HepG2 (cell line): ENCODE measurements at regions not wholly inside any gene's neighbourhood (a gene's known extent, or its start where the extent isn't known, plus 50 kb on each side); places are given as distances from the start of the nearest gene placed in this dataset.

Source experiments
- ATAC-seq: fragments of 200-7000 bp; cut with Tn5 transposase; 3 replicates; pipeline ENCODE4 v1.9.1; 2020; ENCODE audit warnings: mild to moderate bottlenecking, moderate library complexity
- BruUV-seq: library from RNA; stranded (reverse); fragments of 400-500 nt; replicated peaks from 2 replicates; lab custom pipeline; 2021; lab: Mats Ljungman, UMichigan
- CTCF ChIA-PET: fragments of 300-600 bp; formaldehyde crosslinking; extraction: SDS; loops from one replicate; lab custom pipeline; 2021; ENCODE audit warnings: low total read pairs, inconsistent platforms, low intra/inter-chr PET ratio; lab: Yijun Ruan, JAX
- POLR2A ChIA-PET: fragments of 350-600 bp; sonication (Branson Sonifier 250); formaldehyde crosslinking; loops from one replicate; lab custom pipeline; 2020; ENCODE audit warnings: antibody characterized with exemption, inconsistent platforms; lab: Yijun Ruan, JAX
- DNase-seq: peaks from one replicate; pipeline ENCODE4 v3.0.0-alpha.2; 2015; ENCODE audit warnings: low spot score
- FAIRE-seq: peaks from 3 replicates; lab custom pipeline; 2011; peaks lifted over from hg19 to GRCh38; lab: Jason Lieb, UNC
- H2AFZ ChIP-seq: one replicate; pipeline ENCODE4 v1.6.1; 2011; ENCODE audit warnings: low read length, inconsistent platforms
- H3K27ac ChIP-seq: fragments of 300-600 bp; 3 replicates; pipeline ENCODE4 v1.8.0; 2011; ENCODE audit warnings: mixed run types, mild to moderate bottlenecking, mixed read lengths, low read length, inconsistent platforms; ENCODE audit not compliant: insufficient read depth; ENCODE audit errors: extremely low read length
- H3K27me3 ChIP-seq, 2 experiments: fragments of 200-600 bp in 1 of 2; 2 replicates in 1 of 2; 3 replicates in 1 of 2; pipeline versions ENCODE4 v1.6.0 to v1.8.0; 2011; ENCODE audit warnings: low read length in 2 of 2, mild to moderate bottlenecking in 2 of 2, moderate library complexity in 2 of 2, inconsistent platforms in 1 of 2; ENCODE audit not compliant: insufficient read depth in 2 of 2, control insufficient read depth in 1 of 2
- H3K36me3 ChIP-seq, 2 experiments: fragments of 200-600 bp in 1 of 2; replicated peaks in 1 of 2; 2 replicates in 1 of 2; 3 replicates in 1 of 2; pipeline versions ENCODE4 v1.5.1 to v1.8.0; 2011; ENCODE audit warnings: low read length in 2 of 2, inconsistent platforms in 1 of 2; ENCODE audit not compliant: insufficient read depth in 2 of 2, control insufficient read depth in 1 of 2
- H3K4me1 ChIP-seq: 2 replicates; pipeline ENCODE4 v1.5.1; 2012; ENCODE audit warnings: low read length, inconsistent platforms; ENCODE audit not compliant: insufficient read depth
- H3K4me2 ChIP-seq: 2 replicates; pipeline ENCODE4 v1.6.0; 2011; ENCODE audit warnings: low read depth, low read length, inconsistent platforms
- H3K4me3 ChIP-seq, 3 experiments: fragments of 200-600 bp in 1 of 3; sonication (generic), shearing (Covaris generic) in 1 of 3; replicated peaks in 1 of 3; 2 replicates each; pipeline ENCODE4 v1.5.1; 2011 to 2016; ENCODE audit warnings: low read length in 3 of 3, inconsistent platforms in 2 of 3, low read depth in 2 of 3, mild to moderate bottlenecking in 2 of 3, control low read depth in 1 of 3, mixed read lengths in 1 of 3; ENCODE audit not compliant: insufficient read depth in 1 of 3
- H3K79me2 ChIP-seq: one replicate; pipeline ENCODE4 v1.6.1; 2011; ENCODE audit warnings: low read length, inconsistent platforms; ENCODE audit not compliant: insufficient read depth
- H3K9ac ChIP-seq: 2 replicates; pipeline ENCODE4 v1.6.0; 2011; ENCODE audit warnings: mild to moderate bottlenecking, low read depth, low read length, inconsistent platforms; ENCODE audit not compliant: insufficient read depth
- H3K9me3 ChIP-seq: 2 replicates; pipeline ENCODE4 v1.5.1; 2012; ENCODE audit warnings: mild to moderate bottlenecking, low read length
- H4K20me1 ChIP-seq: 2 replicates; pipeline ENCODE4 v1.6.0; 2011; ENCODE audit warnings: inconsistent platforms, mild to moderate bottlenecking, low read length, moderate library complexity; ENCODE audit not compliant: insufficient read depth
- CCAR2 ChIP-seq: fragments of 200-400 bp; formaldehyde crosslinking; optimal IDR thresholded peaks from 2 replicates; pipeline ENCODE3; 2018; ENCODE audit warnings: low read depth, mild to moderate bottlenecking, low read length, moderate library complexity
- EP300 ChIP-seq, 3 experiments: sonication (generic) in 1 of 3; formaldehyde crosslinking in 1 of 3; IDR thresholded peaks; 2 replicates each; pipeline versions ENCODE4 v1.5.1 to v1.6.1; 2011 to 2020; ENCODE audit warnings: low read depth in 2 of 3, low read length in 2 of 3, borderline replicate concordance in 1 of 3, improper control_type of control experiment in 1 of 3, mild to moderate bottlenecking in 1 of 3, missing genetic modification reagents in 1 of 3, moderate library complexity in 1 of 3
- FIP1L1 ChIP-seq: fragments of 200-400 bp; formaldehyde crosslinking; IDR thresholded peaks from 2 replicates; pipeline ENCODE4 v1.6.1; 2018; ENCODE audit warnings: low read depth, mild to moderate bottlenecking, low read length, moderate library complexity, borderline replicate concordance; ENCODE audit not compliant: insufficient read depth
- JDP2 ChIP-seq: sonication (generic); formaldehyde crosslinking; IDR thresholded peaks from 2 replicates; pipeline ENCODE4 v1.8.1; 2022; ENCODE audit warnings: missing genetic modification reagents, borderline replicate concordance
- MAZ ChIP-seq, 2 experiments: sonication (generic) in 1 of 2; formaldehyde crosslinking in 1 of 2; IDR thresholded peaks; 2 replicates each; pipeline versions ENCODE4 v1.5.0 to v1.6.1; 2012 to 2020; ENCODE audit warnings: low read depth in 2 of 2, mild to moderate bottlenecking in 2 of 2, borderline replicate concordance in 1 of 2, improper control_type of control experiment in 1 of 2, low read length in 1 of 2, missing genetic modification reagents in 1 of 2, moderate library complexity in 1 of 2
- MEIS1 ChIP-seq: sonication (generic); formaldehyde crosslinking; IDR thresholded peaks from 2 replicates; pipeline ENCODE4 v1.9.0; 2021; ENCODE audit warnings: mild to moderate bottlenecking, missing genetic modification reagents, moderate library complexity, borderline replicate concordance
- SATB2 ChIP-seq: sonication (generic); formaldehyde crosslinking; IDR thresholded peaks from 2 replicates; pipeline ENCODE4 v1.5.0; 2020; ENCODE audit warnings: missing genetic modification reagents
- XBP1 ChIP-seq: sonication (generic); formaldehyde crosslinking; IDR thresholded peaks from 2 replicates; pipeline ENCODE4 v1.5.0; 2020; ENCODE audit warnings: missing genetic modification reagents
- ZFAT ChIP-seq: sonication (generic); formaldehyde crosslinking; conservative IDR thresholded peaks from 2 replicates; pipeline ENCODE4 v1.8.1; 2023; ENCODE audit warnings: missing genetic modification reagents, inconsistent platforms
- ZFP1 ChIP-seq: IDR thresholded peaks from 2 replicates; pipeline ENCODE4 v1.6.1; 2016
- ZFYVE20 ChIP-seq: sonication (generic); formaldehyde crosslinking; IDR thresholded peaks from 2 replicates; pipeline ENCODE4 v1.8.0; 2023; ENCODE audit warnings: low read depth, mild to moderate bottlenecking, moderate library complexity, missing genetic modification reagents, borderline replicate concordance
- ZNF432 ChIP-seq: sonication (generic); formaldehyde crosslinking; IDR thresholded peaks from 2 replicates; pipeline ENCODE4 v1.5.0; 2020; ENCODE audit warnings: missing genetic modification reagents, mild to moderate bottlenecking, borderline replicate concordance
- ZNF44 ChIP-seq: sonication (generic); formaldehyde crosslinking; IDR thresholded peaks from 2 replicates; pipeline ENCODE4 v1.5.1; 2020; ENCODE audit warnings: mild to moderate bottlenecking, missing genetic modification reagents
- WGBS: methylation state at CpG from one replicate; pipeline ENCODE4 v1.1.6; 2017; ENCODE audit warnings: low lambda C conversion rate; 5-methylcytosine and 5-hydroxymethylcytosine counted together
- in situ Hi-C: cut with HindIII; loops from 2 replicates; pipeline ENCODE4 v1.10.0; 2017; ENCODE audit warnings: low pct_unique_long_range_greater_than_20kb; ENCODE audit not compliant: extremely low pct_ligation_motif_present
- intact Hi-C: fragments of 100-400 bp; cut with micrococcal nuclease; formaldehyde crosslinking; loops from one replicate; pipeline ENCODE4 v1.10.0; 2022; ENCODE audit not compliant: unreplicated experiment
- TF ChIP-seq, protein P1 (sequence below): sonication (generic); formaldehyde crosslinking; IDR thresholded peaks from 2 replicates; pipeline ENCODE4 v1.5.0; 2020; ENCODE audit warnings: mild to moderate bottlenecking, missing genetic modification reagents, borderline replicate concordance
- TF ChIP-seq, protein P2 (sequence below): sonication (generic); formaldehyde crosslinking; IDR thresholded peaks from 2 replicates; pipeline ENCODE4 v1.5.0; 2020; ENCODE audit warnings: missing genetic modification reagents, mild to moderate bottlenecking, borderline replicate concordance

DNA sequence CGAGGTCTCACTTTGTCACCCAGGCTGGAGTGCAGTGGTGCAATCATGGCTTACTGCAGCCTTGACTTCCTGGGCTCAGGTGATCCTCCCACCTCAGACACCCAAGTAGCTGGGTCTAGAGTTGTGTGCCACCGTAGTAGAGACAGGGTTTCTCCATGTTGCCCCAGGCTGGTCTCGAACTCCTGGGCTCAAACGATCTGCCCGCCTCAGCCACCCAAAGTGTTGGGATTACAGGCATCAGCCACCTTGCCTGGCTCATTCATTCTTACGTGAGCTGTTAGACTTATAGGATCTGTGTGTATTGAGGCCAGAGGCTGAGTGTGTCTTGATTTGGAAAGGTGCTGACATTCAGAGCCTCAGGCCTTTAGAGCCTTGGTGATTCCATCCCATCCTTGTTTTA is 128.1 kb downstream of the SLC25A47 start:
- TF ChIP-seq XBP1 (CRISPR knock-in tag) (no peak), MAZ (IDR thresholded peaks at IDR 0.05; ENCODE audit: borderline replicate concordance, low read depth, low read length) (no peak), MAZ (CRISPR knock-in tag; IDR thresholded peaks at IDR 0.05; ENCODE audit: low read depth) (no peak), MEIS1 (CRISPR knock-in tag) (no peak), ZNF432 (CRISPR knock-in tag) (no peak), EP300 (IDR thresholded peaks at IDR 0.05; ENCODE audit: low read depth in 2 of 2, low read length in 2 of 2) (no peak), EP300 (CRISPR knock-in tag; IDR thresholded peaks at IDR 0.05; ENCODE audit: borderline replicate concordance) (no peak), FIP1L1 (no peak), ZFP1 (CRISPR knock-in tag) (no peak), CCAR2 (no peak), ZFYVE20 (CRISPR knock-in tag) (no peak), ZNF44 (CRISPR knock-in tag) (no peak), ZFAT (CRISPR knock-in tag) (no peak), JDP2 (no peak), SATB2 (CRISPR knock-in tag) (no peak)
- TF ChIP-seq, protein P1, sequence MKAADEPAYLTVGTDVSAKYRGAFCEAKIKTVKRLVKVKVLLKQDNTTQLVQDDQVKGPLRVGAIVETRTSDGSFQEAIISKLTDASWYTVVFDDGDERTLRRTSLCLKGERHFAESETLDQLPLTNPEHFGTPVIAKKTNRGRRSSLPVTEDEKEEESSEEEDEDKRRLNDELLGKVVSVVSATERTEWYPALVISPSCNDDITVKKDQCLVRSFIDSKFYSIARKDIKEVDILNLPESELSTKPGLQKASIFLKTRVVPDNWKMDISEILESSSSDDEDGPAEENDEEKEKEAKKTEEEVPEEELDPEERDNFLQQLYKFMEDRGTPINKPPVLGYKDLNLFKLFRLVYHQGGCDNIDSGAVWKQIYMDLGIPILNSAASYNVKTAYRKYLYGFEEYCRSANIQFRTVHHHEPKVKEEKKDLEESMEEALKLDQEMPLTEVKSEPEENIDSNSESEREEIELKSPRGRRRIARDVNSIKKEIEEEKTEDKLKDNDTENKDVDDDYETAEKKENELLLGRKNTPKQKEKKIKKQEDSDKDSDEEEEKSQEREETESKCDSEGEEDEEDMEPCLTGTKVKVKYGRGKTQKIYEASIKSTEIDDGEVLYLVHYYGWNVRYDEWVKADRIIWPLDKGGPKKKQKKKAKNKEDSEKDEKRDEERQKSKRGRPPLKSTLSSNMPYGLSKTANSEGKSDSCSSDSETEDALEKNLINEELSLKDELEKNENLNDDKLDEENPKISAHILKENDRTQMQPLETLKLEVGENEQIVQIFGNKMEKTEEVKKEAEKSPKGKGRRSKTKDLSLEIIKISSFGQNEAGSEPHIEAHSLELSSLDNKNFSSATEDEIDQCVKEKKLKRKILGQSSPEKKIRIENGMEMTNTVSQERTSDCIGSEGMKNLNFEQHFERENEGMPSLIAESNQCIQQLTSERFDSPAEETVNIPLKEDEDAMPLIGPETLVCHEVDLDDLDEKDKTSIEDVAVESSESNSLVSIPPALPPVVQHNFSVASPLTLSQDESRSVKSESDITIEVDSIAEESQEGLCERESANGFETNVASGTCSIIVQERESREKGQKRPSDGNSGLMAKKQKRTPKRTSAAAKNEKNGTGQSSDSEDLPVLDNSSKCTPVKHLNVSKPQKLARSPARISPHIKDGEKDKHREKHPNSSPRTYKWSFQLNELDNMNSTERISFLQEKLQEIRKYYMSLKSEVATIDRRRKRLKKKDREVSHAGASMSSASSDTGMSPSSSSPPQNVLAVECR (CRISPR knock-in tag) = no peak
- TF ChIP-seq, protein P2, sequence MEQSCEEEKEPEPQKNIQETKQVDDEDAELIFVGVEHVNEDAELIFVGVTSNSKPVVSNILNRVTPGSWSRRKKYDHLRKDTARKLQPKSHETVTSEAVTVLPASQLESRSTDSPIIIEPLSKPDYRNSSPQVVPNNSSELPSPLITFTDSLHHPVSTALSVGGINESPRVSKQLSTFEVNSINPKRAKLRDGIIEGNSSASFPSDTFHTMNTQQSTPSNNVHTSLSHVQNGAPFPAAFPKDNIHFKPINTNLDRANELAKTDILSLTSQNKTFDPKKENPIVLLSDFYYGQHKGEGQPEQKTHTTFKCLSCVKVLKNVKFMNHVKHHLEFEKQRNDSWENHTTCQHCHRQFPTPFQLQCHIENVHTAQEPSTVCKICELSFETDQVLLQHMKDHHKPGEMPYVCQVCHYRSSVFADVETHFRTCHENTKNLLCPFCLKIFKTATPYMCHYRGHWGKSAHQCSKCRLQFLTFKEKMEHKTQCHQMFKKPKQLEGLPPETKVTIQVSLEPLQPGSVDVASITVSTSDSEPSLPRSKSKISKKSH (CRISPR knock-in tag) = no peak
- ChIA-PET POLR2A (no interaction called here), CTCF (no interaction called here)
- no peaks in the 10 kb centered on the region for H4K20me1 ChIP-seq
- WGBS = 62% methylated on average over 6 of the region's 6 CpGs
- H3K36me3 ChIP-seq = no peaks in the 10 kb centered on the region; a peak in 1 of 5 replicates
- no peaks in the 10 kb centered on the region for H3K27me3 ChIP-seq
- no peaks in the 10 kb centered on the region for H3K9me3 ChIP-seq
- no peaks in the 10 kb centered on the region for H3K79me2 ChIP-seq
- no peak overlapping the region for H3K27ac ChIP-seq
- no peak overlapping the region for H3K9ac ChIP-seq
- no peak for DNase-seq
- no peak overlapping the region for H3K4me3 ChIP-seq
- no peaks in the 10 kb centered on the region for H3K4me1 ChIP-seq
- H2AFZ ChIP-seq = no peak overlapping the region
- BruUV-seq = no TSS peak
- intact Hi-C loops = no loop called here
- no peak for ATAC-seq
- in situ Hi-C loops = no loop called here
- no peak overlapping the region for H3K4me2 ChIP-seq
- no peak for FAIRE-seq
